Stomach (tissue), 4 donors: ENCODE measurements at regions not wholly inside any gene's neighbourhood (a gene's known extent, or its start where the extent isn't known, plus 50 kb on each side); places are given as distances from the start of the nearest gene placed in this dataset.

Source experiments
- POLR2AphosphoS5 ChIP-seq, 3 donors: sonication (generic); formaldehyde crosslinking; IDR thresholded peaks; one replicate each; pipeline ENCODE4 v1.6.1; 2016; ENCODE audit warnings: antibody characterized with exemption in 3 of 3
- TF ChIP-seq, protein P1 (sequence below), 7 experiments: fragments of 450-650 bp in 4 of 7; fragments of 200-600 bp in 3 of 7; sonication (generic) in 3 of 7; IDR thresholded peaks; one replicate each; pipeline ENCODE4 v1.5.1; 2016 to 2019; ENCODE audit warnings: antibody characterized with exemption in 7 of 7, control low read depth in 2 of 7, mild to moderate bottlenecking in 1 of 7

GRCh38 chr16:55055262-55055661 lies 124.6 kb downstream of the IRX5 start:
- TF ChIP-seq, protein P1, sequence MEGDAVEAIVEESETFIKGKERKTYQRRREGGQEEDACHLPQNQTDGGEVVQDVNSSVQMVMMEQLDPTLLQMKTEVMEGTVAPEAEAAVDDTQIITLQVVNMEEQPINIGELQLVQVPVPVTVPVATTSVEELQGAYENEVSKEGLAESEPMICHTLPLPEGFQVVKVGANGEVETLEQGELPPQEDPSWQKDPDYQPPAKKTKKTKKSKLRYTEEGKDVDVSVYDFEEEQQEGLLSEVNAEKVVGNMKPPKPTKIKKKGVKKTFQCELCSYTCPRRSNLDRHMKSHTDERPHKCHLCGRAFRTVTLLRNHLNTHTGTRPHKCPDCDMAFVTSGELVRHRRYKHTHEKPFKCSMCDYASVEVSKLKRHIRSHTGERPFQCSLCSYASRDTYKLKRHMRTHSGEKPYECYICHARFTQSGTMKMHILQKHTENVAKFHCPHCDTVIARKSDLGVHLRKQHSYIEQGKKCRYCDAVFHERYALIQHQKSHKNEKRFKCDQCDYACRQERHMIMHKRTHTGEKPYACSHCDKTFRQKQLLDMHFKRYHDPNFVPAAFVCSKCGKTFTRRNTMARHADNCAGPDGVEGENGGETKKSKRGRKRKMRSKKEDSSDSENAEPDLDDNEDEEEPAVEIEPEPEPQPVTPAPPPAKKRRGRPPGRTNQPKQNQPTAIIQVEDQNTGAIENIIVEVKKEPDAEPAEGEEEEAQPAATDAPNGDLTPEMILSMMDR (IDR thresholded peaks at IDR 0.05), result no peak
- TF ChIP-seq POLR2AphosphoS5 (IDR thresholded peaks at IDR 0.05), result no peak
